Ovary (tissue), 3 donors: ENCODE measurements at regions not wholly inside any gene's neighbourhood (a gene's known extent, or its start where the extent isn't known, plus 50 kb on each side); places are given as distances from the start of the nearest gene placed in this dataset.

ENCODE experiments used
- POLR2A ChIP-seq: fragments of 450-650 bp; IDR thresholded peaks from one replicate; pipeline ENCODE4 v1.6.1; 2017; ENCODE audit warnings: antibody characterized with exemption, mild to moderate bottlenecking, moderate library complexity
- TF ChIP-seq, protein P1 (sequence below), 3 donors: fragments of 450-650 bp in 2 of 3; fragments of 200-600 bp in 1 of 3; IDR thresholded peaks; one replicate each; pipeline versions ENCODE4 v1.5.1 to v1.8.0; 2016 to 2022; ENCODE audit warnings: antibody characterized with exemption in 3 of 3, mild to moderate bottlenecking in 1 of 3
- donor health status: DM: no; HTN: no; CAD: no.

DNA sequence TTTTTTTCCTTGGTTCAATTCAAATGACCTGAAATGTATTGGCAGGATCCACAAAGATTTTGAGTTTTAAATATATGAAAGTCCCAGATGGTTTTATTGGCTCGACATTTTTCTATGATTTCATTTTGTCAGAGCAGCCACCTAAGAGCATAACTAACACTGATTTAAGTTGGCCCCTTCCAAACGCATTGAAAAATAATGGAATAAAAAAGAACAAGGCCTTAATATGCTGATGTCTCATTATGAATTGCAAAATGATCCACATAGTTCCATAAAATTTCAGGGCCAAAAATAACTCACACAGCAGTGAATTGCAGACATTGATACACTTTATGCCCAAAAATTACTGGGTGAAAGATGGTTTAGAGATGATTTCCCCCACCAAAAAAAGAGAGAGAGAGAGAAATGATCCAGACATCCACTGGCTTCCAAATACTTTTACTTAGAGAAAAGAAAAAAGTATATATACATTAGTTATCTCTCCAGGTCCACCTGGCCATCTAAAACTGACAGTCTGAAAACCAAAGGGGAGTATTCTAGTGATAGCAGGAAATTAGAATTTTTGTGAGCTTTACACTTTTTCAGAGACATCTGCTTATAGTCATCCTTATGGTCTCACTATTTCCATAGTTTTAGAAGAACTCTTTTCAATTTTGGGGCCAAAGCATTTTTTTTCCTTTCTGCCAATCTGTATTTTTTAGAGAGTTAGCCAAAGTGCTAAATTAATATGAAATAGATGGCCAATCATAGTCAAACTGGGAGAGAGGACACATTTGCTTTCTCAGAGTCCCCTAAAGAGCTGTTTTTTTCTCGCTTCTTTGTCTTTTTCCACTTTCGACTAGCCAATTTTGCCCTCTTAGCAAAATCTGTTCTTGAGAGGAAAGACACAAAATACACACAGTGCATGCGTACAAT is 213.5 kb upstream of the RND3 start:
- TF ChIP-seq, protein P1, sequence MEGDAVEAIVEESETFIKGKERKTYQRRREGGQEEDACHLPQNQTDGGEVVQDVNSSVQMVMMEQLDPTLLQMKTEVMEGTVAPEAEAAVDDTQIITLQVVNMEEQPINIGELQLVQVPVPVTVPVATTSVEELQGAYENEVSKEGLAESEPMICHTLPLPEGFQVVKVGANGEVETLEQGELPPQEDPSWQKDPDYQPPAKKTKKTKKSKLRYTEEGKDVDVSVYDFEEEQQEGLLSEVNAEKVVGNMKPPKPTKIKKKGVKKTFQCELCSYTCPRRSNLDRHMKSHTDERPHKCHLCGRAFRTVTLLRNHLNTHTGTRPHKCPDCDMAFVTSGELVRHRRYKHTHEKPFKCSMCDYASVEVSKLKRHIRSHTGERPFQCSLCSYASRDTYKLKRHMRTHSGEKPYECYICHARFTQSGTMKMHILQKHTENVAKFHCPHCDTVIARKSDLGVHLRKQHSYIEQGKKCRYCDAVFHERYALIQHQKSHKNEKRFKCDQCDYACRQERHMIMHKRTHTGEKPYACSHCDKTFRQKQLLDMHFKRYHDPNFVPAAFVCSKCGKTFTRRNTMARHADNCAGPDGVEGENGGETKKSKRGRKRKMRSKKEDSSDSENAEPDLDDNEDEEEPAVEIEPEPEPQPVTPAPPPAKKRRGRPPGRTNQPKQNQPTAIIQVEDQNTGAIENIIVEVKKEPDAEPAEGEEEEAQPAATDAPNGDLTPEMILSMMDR (IDR thresholded peaks at IDR 0.05), result no peak
- TF ChIP-seq POLR2A, result no peak
